Endothelial cell of umbilical vein (primary cell): ENCODE measurements at regions not wholly inside any gene's neighbourhood (a gene's known extent, or its start where the extent isn't known, plus 50 kb on each side); places are given as distances from the start of the nearest gene placed in this dataset.

Source experiments
- BruUV-seq: library from RNA; stranded (reverse); fragments of 400-500 nt; replicated peaks from 2 replicates; lab custom pipeline; 2021; lab: Mats Ljungman, UMichigan
- CTCF ChIA-PET: fragments of 300-600, 350-600 bp; sonication (Branson Sonifier 250); formaldehyde crosslinking; loops from one replicate; lab custom pipeline; 2021; ENCODE audit warnings: antibody characterized with exemption, inconsistent platforms; lab: Charles Lee
- POLR2A ChIA-PET: fragments of 300-600, 350-600 bp; sonication (Branson Sonifier 250); formaldehyde crosslinking; loops from one replicate; lab custom pipeline; 2021; ENCODE audit warnings: antibody characterized with exemption, inconsistent platforms; lab: Charles Lee
- DNase-seq: peaks from one replicate; pipeline ENCODE4 v3.0.0-alpha.2; 2011; ENCODE audit warnings: low read depth, low spot score
- FAIRE-seq: peaks from 2 replicates; lab custom pipeline; 2011; peaks lifted over from hg19 to GRCh38; lab: Jason Lieb, UNC
- H2AFZ ChIP-seq: 2 replicates; pipeline ENCODE4 v1.6.0; 2012; ENCODE audit warnings: low read depth, low read length, control low read depth, inconsistent platforms
- H3K27ac ChIP-seq: 2 replicates; pipeline ENCODE4 v1.5.1; 2011; ENCODE audit warnings: low read depth, mild to moderate bottlenecking, control low read depth, low read length, moderate library complexity; ENCODE audit not compliant: insufficient read depth
- H3K27me3 ChIP-seq, 2 experiments: 2 replicates each; pipeline versions ENCODE4 v1.6.0 to v1.6.1; 2011; ENCODE audit warnings: low read length in 2 of 2, mixed read lengths in 1 of 2; ENCODE audit not compliant: control insufficient read depth in 2 of 2, insufficient read depth in 2 of 2
- H3K36me3 ChIP-seq, 2 experiments: 2 replicates in 1 of 2; 3 replicates in 1 of 2; pipeline ENCODE4 v1.5.1; 2011; ENCODE audit warnings: low read length in 2 of 2, mild to moderate bottlenecking in 1 of 2, moderate library complexity in 1 of 2; ENCODE audit not compliant: control insufficient read depth in 2 of 2, insufficient read depth in 2 of 2; ENCODE audit errors: extremely low read depth in 1 of 2
- H3K4me1 ChIP-seq: 3 replicates; pipeline ENCODE4 v1.5.1; 2011; ENCODE audit warnings: mild to moderate bottlenecking, low read length; ENCODE audit not compliant: control insufficient read depth, insufficient read depth; ENCODE audit errors: extremely low read depth
- H3K4me2 ChIP-seq: 2 replicates; pipeline ENCODE4 v1.6.1; 2011; ENCODE audit warnings: low read length, control low read depth, mixed read lengths; ENCODE audit not compliant: insufficient read depth
- H3K4me3 ChIP-seq, 3 experiments: fragments of 200-600 bp in 1 of 3; sonication (generic), shearing (Covaris generic) in 1 of 3; replicated peaks in 1 of 3; 2 replicates each; pipeline ENCODE4 v1.5.1; 2011 to 2016; ENCODE audit warnings: control low read depth in 3 of 3, low read length in 3 of 3, mild to moderate bottlenecking in 2 of 3, inconsistent platforms in 1 of 3, low read depth in 1 of 3, moderate library complexity in 1 of 3; ENCODE audit not compliant: insufficient read depth in 1 of 3
- H3K79me2 ChIP-seq: 2 replicates; pipeline ENCODE4 v1.6.0; 2012; ENCODE audit warnings: low read length, inconsistent platforms; ENCODE audit not compliant: control insufficient read depth, insufficient read depth
- H3K9ac ChIP-seq: replicated peaks from 2 replicates; pipeline ENCODE3; 2011; ENCODE audit warnings: low read length, control low read depth; ENCODE audit not compliant: insufficient read depth; ENCODE audit errors: extremely low read depth
- H3K9me1 ChIP-seq: replicated peaks from 3 replicates; pipeline ENCODE4 v1.6.0; 2011; ENCODE audit warnings: mild to moderate bottlenecking, low read length; ENCODE audit not compliant: control insufficient read depth, insufficient read depth; ENCODE audit errors: extremely low read depth
- H3K9me3 ChIP-seq: replicated peaks from 2 replicates; pipeline ENCODE4 v1.5.1; 2012; ENCODE audit warnings: low read length, inconsistent platforms; ENCODE audit not compliant: control insufficient read depth, insufficient read depth
- H4K20me1 ChIP-seq: replicated peaks from 2 replicates; pipeline ENCODE3; 2011; ENCODE audit warnings: mild to moderate bottlenecking, low read length; ENCODE audit not compliant: control insufficient read depth, insufficient read depth; ENCODE audit errors: extremely low read depth
- CTCF ChIP-seq, 2 donors: IDR thresholded peaks; 1 replicate in 1 of 2; 2 replicates in 1 of 2; pipeline ENCODE4 v1.5.1; 2011; ENCODE audit warnings: low read length in 2 of 2, mild to moderate bottlenecking in 2 of 2, moderate library complexity in 2 of 2, control low read depth in 1 of 2, inconsistent platforms in 1 of 2, low read depth in 1 of 2; ENCODE audit not compliant: insufficient read depth in 1 of 2; ENCODE audit errors: extremely low read depth in 1 of 2
- EZH2 ChIP-seq: IDR thresholded peaks from 2 replicates; pipeline ENCODE4 v1.6.1; 2012; ENCODE audit warnings: borderline replicate concordance, low read depth, mild to moderate bottlenecking, moderate library complexity, low read length, inconsistent platforms; ENCODE audit not compliant: severe bottlenecking
- FOS ChIP-seq: IDR thresholded peaks from 2 replicates; pipeline ENCODE4 v1.6.1; 2011; ENCODE audit warnings: mild to moderate bottlenecking, low read length, moderate library complexity, borderline replicate concordance; ENCODE audit not compliant: insufficient read depth
- GATA2 ChIP-seq: IDR thresholded peaks from 2 replicates; pipeline ENCODE4 v1.7.0; 2011; ENCODE audit warnings: low read depth, mild to moderate bottlenecking, moderate library complexity, mixed read lengths, low read length; ENCODE audit not compliant: insufficient read length, insufficient read depth
- JUN ChIP-seq: IDR thresholded peaks from 2 replicates; pipeline ENCODE4 v1.6.1; 2011; ENCODE audit warnings: borderline replicate concordance, low read depth; ENCODE audit not compliant: insufficient read length, insufficient read depth
- MAX ChIP-seq: IDR thresholded peaks from 2 replicates; pipeline ENCODE4 v1.6.1; 2011; ENCODE audit not compliant: insufficient read depth, insufficient read length
- MYC ChIP-seq: IDR thresholded peaks from one replicate; pipeline ENCODE4 v1.6.1; 2011; ENCODE audit warnings: mild to moderate bottlenecking, low read depth, low read length
- POLR2A ChIP-seq: IDR thresholded peaks from 2 replicates; pipeline ENCODE4 v1.6.1; 2012; ENCODE audit warnings: low read depth, mild to moderate bottlenecking, control low read depth, low read length
- POLR2AphosphoS5 ChIP-seq: IDR thresholded peaks from 2 replicates; pipeline ENCODE4 v1.6.1; 2012; ENCODE audit warnings: low read depth, mild to moderate bottlenecking, control low read depth, low read length, moderate library complexity; ENCODE audit not compliant: insufficient read depth
- dilution Hi-C: fragments of 300-500 bp; cut with MboI; formaldehyde crosslinking; loops from one replicate; pipeline ENCODE4 v1.15.0; 2019; ENCODE audit warnings: low sequenced_read_pairs; ENCODE audit not compliant: extremely low pct_ligation_motif_present
- intact Hi-C: fragments of 100-400 bp; cut with micrococcal nuclease; formaldehyde crosslinking; loops from one replicate; pipeline ENCODE4 v1.10.0; 2022

- no peak overlapping the region for H3K4me2 ChIP-seq
- H3K9ac ChIP-seq: no peak overlapping the region
- H3K4me1 ChIP-seq: peaks cover 14% of the 10 kb centered on the region
- H3K36me3 ChIP-seq: no peaks in the 10 kb centered on the region
- dilution Hi-C loops (no loop called here), intact Hi-C loops (no loop called here)
- no peak overlapping the region for H2AFZ ChIP-seq
- FAIRE-seq: no peak
- no peaks in the 10 kb centered on the region for H4K20me1 ChIP-seq
- no peak for TF ChIP-seq JUN
- TF ChIP-seq MAX: no peak
- no peak for TF ChIP-seq EZH2
- no peak for TF ChIP-seq POLR2AphosphoS5
- no peak for TF ChIP-seq POLR2A
- no peak for TF ChIP-seq GATA2
- no peak for TF ChIP-seq CTCF (IDR thresholded peaks at IDR 0.05; ENCODE audit: extremely low read depth in 1 of 2, insufficient read depth in 1 of 2, low read depth in 1 of 2, low read length in 2 of 2)
- TF ChIP-seq FOS: no peak
- no peak for TF ChIP-seq MYC
- BruUV-seq: no TSS peak
- H3K27ac ChIP-seq: no peak overlapping the region
- DNase-seq: no peak
- no peak overlapping the region for H3K4me3 ChIP-seq
- ChIA-PET POLR2A (no interaction called here), CTCF (no interaction called here)
- H3K27me3 ChIP-seq: no peaks in the 10 kb centered on the region
- H3K9me3 ChIP-seq: no peaks in the 10 kb centered on the region
- H3K79me2 ChIP-seq: no peaks in the 10 kb centered on the region
- H3K9me1 ChIP-seq: no peaks in the 10 kb centered on the region
Observed at GRCh38 chr20:11176431-11176830, 502.6 kb upstream of the JAG1 start.
